Hepatocyte (in vitro differentiated cells): ENCODE measurements at regions not wholly inside any gene's neighbourhood (a gene's known extent, or its start where the extent isn't known, plus 50 kb on each side); places are given as distances from the start of the nearest gene placed in this dataset.

Experiments
- DNase-seq: peaks from one replicate; pipeline ENCODE4 v3.0.0-alpha.2; 2016; ENCODE audit warnings: low spot score
- H2AFZ ChIP-seq: fragments of 200-600 bp; sonication (generic); 2 replicates; pipeline ENCODE4 v1.6.0; 2016; ENCODE audit warnings: antibody characterized with exemption, mild to moderate bottlenecking
- H3K27ac ChIP-seq: fragments of 200-600 bp; sonication (generic); 2 replicates; pipeline ENCODE4 v1.5.1; 2016; ENCODE audit warnings: mild to moderate bottlenecking
- H3K27me3 ChIP-seq: fragments of 200-600 bp; sonication (generic); 2 replicates; pipeline ENCODE4 v1.6.1; 2016
- H3K36me3 ChIP-seq: fragments of 200-600 bp; sonication (generic); replicated peaks from 2 replicates; pipeline ENCODE4 v1.5.1; 2016; ENCODE audit warnings: low read depth; ENCODE audit not compliant: insufficient read depth
- H3K4me1 ChIP-seq: fragments of 200-600 bp; sonication (generic); 2 replicates; pipeline ENCODE4 v1.5.1; 2016; ENCODE audit warnings: mild to moderate bottlenecking, moderate library complexity; ENCODE audit not compliant: insufficient read depth
- H3K4me2 ChIP-seq: fragments of 200-600 bp; sonication (generic); 2 replicates; pipeline ENCODE4 v1.6.0; 2016
- H3K4me3 ChIP-seq: fragments of 200-600 bp; sonication (generic); 2 replicates; pipeline ENCODE4 v1.5.1; 2016; ENCODE audit warnings: mild to moderate bottlenecking
- H3K79me2 ChIP-seq: fragments of 200-600 bp; sonication (generic); 2 replicates; pipeline ENCODE4 v1.6.0; 2017; ENCODE audit warnings: mild to moderate bottlenecking
- H3K9me2 ChIP-seq: fragments of 200-600 bp; sonication (generic); replicated peaks from 2 replicates; pipeline ENCODE4 v1.6.0; 2017; ENCODE audit warnings: mild to moderate bottlenecking; ENCODE audit not compliant: insufficient read depth
- H3K9me3 ChIP-seq: fragments of 200-600 bp; sonication (generic); 2 replicates; pipeline ENCODE4 v1.5.1; 2016; ENCODE audit warnings: low read depth, mild to moderate bottlenecking
- H4K20me1 ChIP-seq: fragments of 200-600 bp; sonication (generic); 2 replicates; pipeline ENCODE4 v1.6.0; 2016; ENCODE audit warnings: mild to moderate bottlenecking; ENCODE audit not compliant: insufficient read depth, poor library complexity, severe bottlenecking
- CTCF ChIP-seq: fragments of 200-600 bp; sonication (generic); IDR thresholded peaks from 2 replicates; pipeline ENCODE4 v1.5.1; 2016; ENCODE audit warnings: antibody characterized with exemption, mild to moderate bottlenecking; ENCODE audit not compliant: poor library complexity
- EZH2 ChIP-seq: fragments of 200-600 bp; sonication (generic); IDR thresholded peaks from 2 replicates; pipeline ENCODE4 v1.6.1; 2016; ENCODE audit warnings: antibody characterized with exemption, mild to moderate bottlenecking, borderline replicate concordance
- EZH2phosphoT487 ChIP-seq: fragments of 200-600 bp; sonication (generic); IDR thresholded peaks from one replicate; pipeline ENCODE4 v1.6.1; 2018; ENCODE audit warnings: antibody characterized with exemption, mild to moderate bottlenecking, low read depth, moderate library complexity; ENCODE audit not compliant: unreplicated experiment, severe bottlenecking
- WGBS: methylation state at CpG from one replicate; pipeline ENCODE4 v1.1.6; 2016; ENCODE audit warnings: low lambda C conversion rate; ENCODE audit errors: missing lambda C conversion rate; 5-methylcytosine and 5-hydroxymethylcytosine counted together

- no peaks in the 10 kb centered on the region for H3K27me3 ChIP-seq
- 68% methylated on average over 12 of the region's 12 CpGs for WGBS
- H4K20me1 ChIP-seq, result no peaks in the 10 kb centered on the region
- TF ChIP-seq EZH2 (no peak), CTCF (no peak), EZH2phosphoT487 (no peak)
- H3K4me3 ChIP-seq, result no peak overlapping the region
- H3K9me2 ChIP-seq, result no peaks in the 10 kb centered on the region
- no peak overlapping the region for H2AFZ ChIP-seq
- H3K4me1 ChIP-seq, result no peaks in the 10 kb centered on the region
- no peaks in the 10 kb centered on the region for H3K36me3 ChIP-seq
- no peaks in the 10 kb centered on the region for H3K9me3 ChIP-seq
- no peaks in the 10 kb centered on the region for H3K79me2 ChIP-seq
- H3K4me2 ChIP-seq, result no peak overlapping the region
- H3K27ac ChIP-seq, result no peak overlapping the region
- DNase-seq, result no peak
Measured at GRCh38 chr19:56973713-56974555, 133.4 kb upstream of the PEG3 start.

GRCh38 chr19:56974556-56975207, 134.2 kb upstream of the PEG3 start:
- TF ChIP-seq EZH2phosphoT487 (no peak), EZH2 (no peak), CTCF (no peak)
- Histone ChIP-seq H3K36me3 (no peaks in the 10 kb centered on the region), H3K4me2 (no peak overlapping the region), H3K9me2 (no peaks in the 10 kb centered on the region), H4K20me1 (no peaks in the 10 kb centered on the region), H3K9me3 (no peaks in the 10 kb centered on the region), H2AFZ (no peak overlapping the region), H3K4me3 (no peak overlapping the region), H3K4me1 (no peaks in the 10 kb centered on the region), H3K27ac (no peak overlapping the region), H3K79me2 (no peaks in the 10 kb centered on the region), H3K27me3 (no peaks in the 10 kb centered on the region)
- 61% methylated on average over 8 of the region's 8 CpGs for WGBS
- DNase-seq, result no peak

GRCh38 chr19:56976300-56976699, 135.8 kb upstream of the PEG3 start:
- H3K36me3 ChIP-seq, result no peaks in the 10 kb centered on the region
- H3K4me3 ChIP-seq, result no peak overlapping the region
- H3K27ac ChIP-seq, result no peak overlapping the region
- 58% methylated on average over 4 of the region's 4 CpGs for WGBS
- no peaks in the 10 kb centered on the region for H3K9me2 ChIP-seq
- H3K79me2 ChIP-seq, result no peaks in the 10 kb centered on the region
- no peak overlapping the region for H3K4me2 ChIP-seq
- TF ChIP-seq EZH2, result no peak
- TF ChIP-seq EZH2phosphoT487, result no peak
- no peak for TF ChIP-seq CTCF
- no peaks in the 10 kb centered on the region for H3K27me3 ChIP-seq
- no peaks in the 10 kb centered on the region for H3K9me3 ChIP-seq
- H2AFZ ChIP-seq, result no peak overlapping the region
- no peak for DNase-seq
- no peaks in the 10 kb centered on the region for H3K4me1 ChIP-seq
- no peaks in the 10 kb centered on the region for H4K20me1 ChIP-seq
